ENCODE measurements at regions not wholly inside any gene's neighbourhood (a gene's known extent, or its start where the extent isn't known, plus 50 kb on each side); places are given as distances from the start of the nearest gene placed in this dataset.

DNA sequence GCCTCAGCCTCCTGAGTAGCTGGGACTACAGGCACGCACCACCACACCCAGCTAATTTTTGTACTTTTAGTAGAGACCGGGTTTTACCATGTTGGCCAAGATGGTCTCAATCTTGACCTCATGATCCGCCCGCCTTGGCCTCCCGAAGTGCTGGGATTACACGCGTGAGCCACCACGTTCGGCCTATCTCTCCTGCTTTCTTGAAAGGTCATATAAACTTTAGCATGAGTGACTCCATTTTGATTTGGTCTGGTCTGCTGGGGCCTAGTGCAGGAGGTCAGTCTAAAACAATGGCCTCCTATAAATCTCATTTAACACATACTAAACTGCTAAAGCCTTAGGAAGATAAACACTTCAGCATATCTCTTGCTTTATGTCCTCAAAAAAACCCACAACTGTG is 50.6 kb upstream of the GLDC start:
- FAIRE-seq, result no peak
- no peak overlapping the region for H3K27ac ChIP-seq (ENCODE audit: extremely low read depth, low read depth, low read length)
- H3K4me1 ChIP-seq (replicated peaks in 1 of 2; ENCODE audit: control insufficient read depth in 2 of 2, insufficient read depth in 2 of 2, low read length in 2 of 2), result no peaks in the 10 kb centered on the region
- no peak overlapping the region for H3K9ac ChIP-seq (ENCODE audit: insufficient read depth in 1 of 2, low read depth in 2 of 2, low read length in 2 of 2)
- H3K27me3 ChIP-seq (ENCODE audit: control insufficient read depth in 2 of 2, insufficient read depth in 2 of 2, low read length in 2 of 2), result no peaks in the 10 kb centered on the region
- no peak overlapping the region for H2AFZ ChIP-seq (ENCODE audit: low read depth, low read length)
- no TSS peak for BruUV-seq (replicated peaks)
- H3K4me2 ChIP-seq (ENCODE audit: insufficient read depth, low read length), result no peak overlapping the region
- H3K4me3 ChIP-seq, result no peak overlapping the region
- ChIA-PET CTCF (ENCODE audit: low intra/inter-chr PET ratio) (no interaction called here), POLR2A (no interaction called here)
- H3K36me3 ChIP-seq (ENCODE audit: control insufficient read depth, insufficient read depth, low read length), result no peaks in the 10 kb centered on the region
- intact Hi-C loops (cut with micrococcal nuclease), result no loop called here
- no peak for DNase-seq (ENCODE audit: extremely low read depth in 1 of 4, low spot score in 3 of 4)
- no peaks in the 10 kb centered on the region for H3K79me2 ChIP-seq (ENCODE audit: control insufficient read depth, insufficient read depth, low read length)
- no peak for ATAC-seq
- WGBS (ENCODE audit: insufficient coverage, low coverage, missing lambda C conversion rate), result 0% methylated on average over 1 of the region's 9 CpGs
- H3K9me3 ChIP-seq (replicated peaks; ENCODE audit: control insufficient read depth, insufficient read depth, low read depth, low read length), result no peaks in the 10 kb centered on the region
- in situ Hi-C loops (cut with MboI), result no loop called here
- H3K9me1 ChIP-seq (ENCODE audit: control insufficient read depth, insufficient read depth, low read length), result no peaks in the 10 kb centered on the region
- H4K20me1 ChIP-seq (replicated peaks; ENCODE audit: control insufficient read depth, insufficient read depth, low read length), result no peaks in the 10 kb centered on the region
- TF ChIP-seq, protein P1, sequence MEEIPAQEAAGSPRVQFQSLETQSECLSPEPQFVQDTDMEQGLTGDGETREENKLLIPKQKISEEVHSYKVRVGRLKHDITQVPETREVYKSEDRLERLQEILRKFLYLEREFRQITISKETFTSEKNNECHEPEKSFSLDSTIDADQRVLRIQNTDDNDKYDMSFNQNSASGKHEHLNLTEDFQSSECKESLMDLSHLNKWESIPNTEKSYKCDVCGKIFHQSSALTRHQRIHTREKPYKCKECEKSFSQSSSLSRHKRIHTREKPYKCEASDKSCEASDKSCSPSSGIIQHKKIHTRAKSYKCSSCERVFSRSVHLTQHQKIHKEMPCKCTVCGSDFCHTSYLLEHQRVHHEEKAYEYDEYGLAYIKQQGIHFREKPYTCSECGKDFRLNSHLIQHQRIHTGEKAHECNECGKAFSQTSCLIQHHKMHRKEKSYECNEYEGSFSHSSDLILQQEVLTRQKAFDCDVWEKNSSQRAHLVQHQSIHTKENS (CRISPR knock-in tag; IDR thresholded peaks at IDR 0.05), result no peak
- no peak for TF ChIP-seq MAFG (tag; conservative IDR thresholded peaks at IDR 0.05)
- TF ChIP-seq, protein P2, sequence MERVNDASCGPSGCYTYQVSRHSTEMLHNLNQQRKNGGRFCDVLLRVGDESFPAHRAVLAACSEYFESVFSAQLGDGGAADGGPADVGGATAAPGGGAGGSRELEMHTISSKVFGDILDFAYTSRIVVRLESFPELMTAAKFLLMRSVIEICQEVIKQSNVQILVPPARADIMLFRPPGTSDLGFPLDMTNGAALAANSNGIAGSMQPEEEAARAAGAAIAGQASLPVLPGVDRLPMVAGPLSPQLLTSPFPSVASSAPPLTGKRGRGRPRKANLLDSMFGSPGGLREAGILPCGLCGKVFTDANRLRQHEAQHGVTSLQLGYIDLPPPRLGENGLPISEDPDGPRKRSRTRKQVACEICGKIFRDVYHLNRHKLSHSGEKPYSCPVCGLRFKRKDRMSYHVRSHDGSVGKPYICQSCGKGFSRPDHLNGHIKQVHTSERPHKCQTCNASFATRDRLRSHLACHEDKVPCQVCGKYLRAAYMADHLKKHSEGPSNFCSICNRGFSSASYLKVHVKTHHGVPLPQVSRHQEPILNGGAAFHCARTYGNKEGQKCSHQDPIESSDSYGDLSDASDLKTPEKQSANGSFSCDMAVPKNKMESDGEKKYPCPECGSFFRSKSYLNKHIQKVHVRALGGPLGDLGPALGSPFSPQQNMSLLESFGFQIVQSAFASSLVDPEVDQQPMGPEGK (CRISPR knock-in tag; IDR thresholded peaks at IDR 0.05; ENCODE audit: borderline replicate concordance), result no peak
- no peak for TF ChIP-seq TAF15 (IDR thresholded peaks at IDR 0.05; ENCODE audit: low read depth, low read length)
- TF ChIP-seq, protein P3, sequence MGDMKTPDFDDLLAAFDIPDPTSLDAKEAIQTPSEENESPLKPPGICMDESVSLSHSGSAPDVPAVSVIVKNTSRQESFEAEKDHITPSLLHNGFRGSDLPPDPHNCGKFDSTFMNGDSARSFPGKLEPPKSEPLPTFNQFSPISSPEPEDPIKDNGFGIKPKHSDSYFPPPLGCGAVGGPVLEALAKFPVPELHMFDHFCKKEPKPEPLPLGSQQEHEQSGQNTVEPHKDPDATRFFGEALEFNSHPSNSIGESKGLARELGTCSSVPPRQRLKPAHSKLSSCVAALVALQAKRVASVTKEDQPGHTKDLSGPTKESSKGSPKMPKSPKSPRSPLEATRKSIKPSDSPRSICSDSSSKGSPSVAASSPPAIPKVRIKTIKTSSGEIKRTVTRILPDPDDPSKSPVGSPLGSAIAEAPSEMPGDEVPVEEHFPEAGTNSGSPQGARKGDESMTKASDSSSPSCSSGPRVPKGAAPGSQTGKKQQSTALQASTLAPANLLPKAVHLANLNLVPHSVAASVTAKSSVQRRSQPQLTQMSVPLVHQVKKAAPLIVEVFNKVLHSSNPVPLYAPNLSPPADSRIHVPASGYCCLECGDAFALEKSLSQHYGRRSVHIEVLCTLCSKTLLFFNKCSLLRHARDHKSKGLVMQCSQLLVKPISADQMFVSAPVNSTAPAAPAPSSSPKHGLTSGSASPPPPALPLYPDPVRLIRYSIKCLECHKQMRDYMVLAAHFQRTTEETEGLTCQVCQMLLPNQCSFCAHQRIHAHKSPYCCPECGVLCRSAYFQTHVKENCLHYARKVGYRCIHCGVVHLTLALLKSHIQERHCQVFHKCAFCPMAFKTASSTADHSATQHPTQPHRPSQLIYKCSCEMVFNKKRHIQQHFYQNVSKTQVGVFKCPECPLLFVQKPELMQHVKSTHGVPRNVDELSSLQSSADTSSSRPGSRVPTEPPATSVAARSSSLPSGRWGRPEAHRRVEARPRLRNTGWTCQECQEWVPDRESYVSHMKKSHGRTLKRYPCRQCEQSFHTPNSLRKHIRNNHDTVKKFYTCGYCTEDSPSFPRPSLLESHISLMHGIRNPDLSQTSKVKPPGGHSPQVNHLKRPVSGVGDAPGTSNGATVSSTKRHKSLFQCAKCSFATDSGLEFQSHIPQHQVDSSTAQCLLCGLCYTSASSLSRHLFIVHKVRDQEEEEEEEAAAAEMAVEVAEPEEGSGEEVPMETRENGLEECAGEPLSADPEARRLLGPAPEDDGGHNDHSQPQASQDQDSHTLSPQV (IDR thresholded peaks at IDR 0.05), result peak; percentile 72
- TF ChIP-seq, protein P4, sequence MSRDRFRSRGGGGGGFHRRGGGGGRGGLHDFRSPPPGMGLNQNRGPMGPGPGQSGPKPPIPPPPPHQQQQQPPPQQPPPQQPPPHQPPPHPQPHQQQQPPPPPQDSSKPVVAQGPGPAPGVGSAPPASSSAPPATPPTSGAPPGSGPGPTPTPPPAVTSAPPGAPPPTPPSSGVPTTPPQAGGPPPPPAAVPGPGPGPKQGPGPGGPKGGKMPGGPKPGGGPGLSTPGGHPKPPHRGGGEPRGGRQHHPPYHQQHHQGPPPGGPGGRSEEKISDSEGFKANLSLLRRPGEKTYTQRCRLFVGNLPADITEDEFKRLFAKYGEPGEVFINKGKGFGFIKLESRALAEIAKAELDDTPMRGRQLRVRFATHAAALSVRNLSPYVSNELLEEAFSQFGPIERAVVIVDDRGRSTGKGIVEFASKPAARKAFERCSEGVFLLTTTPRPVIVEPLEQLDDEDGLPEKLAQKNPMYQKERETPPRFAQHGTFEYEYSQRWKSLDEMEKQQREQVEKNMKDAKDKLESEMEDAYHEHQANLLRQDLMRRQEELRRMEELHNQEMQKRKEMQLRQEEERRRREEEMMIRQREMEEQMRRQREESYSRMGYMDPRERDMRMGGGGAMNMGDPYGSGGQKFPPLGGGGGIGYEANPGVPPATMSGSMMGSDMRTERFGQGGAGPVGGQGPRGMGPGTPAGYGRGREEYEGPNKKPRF (IDR thresholded peaks at IDR 0.05; ENCODE audit: low read depth, low read length), result no peak
- no peak for TF ChIP-seq CBX8 (IDR thresholded peaks at IDR 0.05; ENCODE audit: borderline replicate concordance, extremely low read depth, low read depth, low read length, poor library complexity, severe bottlenecking)
- no peak for TF ChIP-seq STAT5A (IDR thresholded peaks at IDR 0.05; ENCODE audit: borderline replicate concordance, low read length)
- TF ChIP-seq, protein P5, sequence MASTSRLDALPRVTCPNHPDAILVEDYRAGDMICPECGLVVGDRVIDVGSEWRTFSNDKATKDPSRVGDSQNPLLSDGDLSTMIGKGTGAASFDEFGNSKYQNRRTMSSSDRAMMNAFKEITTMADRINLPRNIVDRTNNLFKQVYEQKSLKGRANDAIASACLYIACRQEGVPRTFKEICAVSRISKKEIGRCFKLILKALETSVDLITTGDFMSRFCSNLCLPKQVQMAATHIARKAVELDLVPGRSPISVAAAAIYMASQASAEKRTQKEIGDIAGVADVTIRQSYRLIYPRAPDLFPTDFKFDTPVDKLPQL (IDR thresholded peaks at IDR 0.05; ENCODE audit: extremely low read depth, insufficient read length), result no peak
- no peak for TF ChIP-seq ZKSCAN1 (IDR thresholded peaks at IDR 0.05; ENCODE audit: low read depth, low read length)
- no peak for TF ChIP-seq SMARCB1 (IDR thresholded peaks at IDR 0.05; ENCODE audit: insufficient read length, low read depth)
- no peak for TF ChIP-seq PHTF2 (CRISPR knock-in tag; IDR thresholded peaks at IDR 0.05)
- TF ChIP-seq CC2D1A (IDR thresholded peaks at IDR 0.05), result no peak

Data from K562 (cell line).